Right atrium auricular region (tissue), 2 donors: ENCODE measurements at regions not wholly inside any gene's neighbourhood (a gene's known extent, or its start where the extent isn't known, plus 50 kb on each side); places are given as distances from the start of the nearest gene placed in this dataset.

Experiments used
- DNase-seq: peaks from one replicate; pipeline ENCODE4 v3.0.0-alpha.2; 2019; ENCODE audit warnings: low spot score
- H3K27ac ChIP-seq, 2 donors: fragments of 200-600 bp; sonication (generic); 1 replicate in 1 of 2; 2 replicates in 1 of 2; pipeline ENCODE4 v1.5.1; 2016 to 2019
- H3K27me3 ChIP-seq, 2 donors: fragments of 200-600 bp; sonication (generic); one replicate each; pipeline versions ENCODE4 v1.5.1 to v1.6.0; 2017 to 2019
- H3K36me3 ChIP-seq: fragments of 200-600 bp; sonication (generic); one replicate; pipeline ENCODE4 v1.5.1; 2016
- H3K4me1 ChIP-seq, 2 donors: fragments of 200-600 bp; sonication (generic); one replicate each; pipeline versions ENCODE4 v1.5.1 to v1.6.0; 2017 to 2019
- H3K4me3 ChIP-seq, 2 donors: fragments of 200-600 bp; sonication (generic); 1 replicate in 1 of 2; 2 replicates in 1 of 2; pipeline ENCODE4 v1.5.1; 2017 to 2019; ENCODE audit warnings: mild to moderate bottlenecking in 1 of 2, moderate library complexity in 1 of 2
- H3K9me3 ChIP-seq, 2 donors: fragments of 200-600 bp; sonication (generic); one replicate each; pipeline ENCODE4 v1.5.1; 2019
- CTCF ChIP-seq, 2 donors: fragments of 200-600 bp; sonication (generic); IDR thresholded peaks; one replicate each; pipeline ENCODE4 v1.5.1; 2019; ENCODE audit warnings: antibody characterized with exemption in 2 of 2

GRCh38 chr2:215506604-215506990, 70.7 kb upstream of the FN1 start:
- Histone ChIP-seq H3K9me3 (no peaks in the 10 kb centered on the region), H3K27ac (no peak overlapping the region), H3K27me3 (no peaks in the 10 kb centered on the region), H3K4me3 (no peak overlapping the region), H3K36me3 (no peaks in the 10 kb centered on the region), H3K4me1 (no peaks in the 10 kb centered on the region)
- TF ChIP-seq CTCF (IDR thresholded peaks at IDR 0.05), result no peak
- DNase-seq, result no peak

GRCh38 chr2:215505044-215505786, 69.3 kb upstream of the FN1 start:
- no peak overlapping the region for H3K4me3 ChIP-seq
- no peaks in the 10 kb centered on the region for H3K4me1 ChIP-seq
- H3K27ac ChIP-seq, result no peak overlapping the region
- no peak for DNase-seq
- no peaks in the 10 kb centered on the region for H3K27me3 ChIP-seq
- no peaks in the 10 kb centered on the region for H3K9me3 ChIP-seq
- no peaks in the 10 kb centered on the region for H3K36me3 ChIP-seq
- no peak for TF ChIP-seq CTCF (IDR thresholded peaks at IDR 0.05)

GRCh38 chr2:215504547-215504946, 68.7 kb upstream of the FN1 start:
- Histone ChIP-seq H3K4me1 (no peaks in the 10 kb centered on the region), H3K36me3 (no peaks in the 10 kb centered on the region), H3K27me3 (no peaks in the 10 kb centered on the region), H3K27ac (no peak overlapping the region), H3K4me3 (no peak overlapping the region), H3K9me3 (no peaks in the 10 kb centered on the region)
- no peak for TF ChIP-seq CTCF (IDR thresholded peaks at IDR 0.05)
- DNase-seq, result no peak

GRCh38 chr2:215503381-215503780, 67.5 kb upstream of the FN1 start:
- H3K4me3 ChIP-seq, result no peak overlapping the region
- TF ChIP-seq CTCF (IDR thresholded peaks at IDR 0.05), result no peak
- H3K27me3 ChIP-seq, result no peaks in the 10 kb centered on the region
- no peaks in the 10 kb centered on the region for H3K36me3 ChIP-seq
- no peak overlapping the region for H3K27ac ChIP-seq
- no peaks in the 10 kb centered on the region for H3K9me3 ChIP-seq
- DNase-seq, result no peak
- H3K4me1 ChIP-seq, result no peaks in the 10 kb centered on the region

- no peaks in the 10 kb centered on the region for H3K27me3 ChIP-seq
- no peaks in the 10 kb centered on the region for H3K36me3 ChIP-seq
- no peak overlapping the region for H3K4me3 ChIP-seq
- no peak overlapping the region for H3K27ac ChIP-seq
- DNase-seq, result no peak
- TF ChIP-seq CTCF (IDR thresholded peaks at IDR 0.05), result no peak
- H3K9me3 ChIP-seq, result no peaks in the 10 kb centered on the region
- no peaks in the 10 kb centered on the region for H3K4me1 ChIP-seq
Observed at GRCh38 chr2:215500466-215500865, 64.6 kb upstream of the FN1 start.

GRCh38 chr2:215499331-215499730, 63.5 kb upstream of the FN1 start:
- H3K4me3 ChIP-seq, result no peak overlapping the region
- H3K27me3 ChIP-seq, result no peaks in the 10 kb centered on the region
- no peak overlapping the region for H3K27ac ChIP-seq
- no peaks in the 10 kb centered on the region for H3K36me3 ChIP-seq
- no peaks in the 10 kb centered on the region for H3K9me3 ChIP-seq
- no peak for TF ChIP-seq CTCF (IDR thresholded peaks at IDR 0.05)
- no peaks in the 10 kb centered on the region for H3K4me1 ChIP-seq
- DNase-seq, result no peak
